ENCODE measurements at regions not wholly inside any gene's neighbourhood (a gene's known extent, or its start where the extent isn't known, plus 50 kb on each side); places are given as distances from the start of the nearest gene placed in this dataset.
"Not testable (repeated sequence)": the region's sequence is repeated elsewhere in the genome, so short reads cannot be mapped to it uniquely, and the experiment has no call there.

DNA sequence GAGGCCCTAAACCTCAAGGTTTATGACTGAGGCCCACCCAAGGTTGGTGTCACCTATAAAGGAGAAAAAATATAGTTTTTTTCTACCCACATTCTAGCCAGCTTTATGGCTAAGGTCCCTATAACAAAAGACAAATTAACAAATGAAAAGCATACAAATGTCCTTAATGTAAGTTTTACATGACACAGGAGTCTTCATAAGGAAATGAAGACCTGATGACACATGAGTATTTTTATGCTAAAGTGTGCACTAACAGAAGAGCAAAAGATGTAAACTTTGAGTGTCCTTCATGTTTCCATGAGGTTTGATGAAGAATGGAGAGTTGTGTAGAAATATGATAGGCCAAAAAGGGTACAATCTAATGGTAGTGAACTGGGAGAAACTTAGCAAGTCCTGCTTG, 114.7 kb upstream of the INTU start:
- no peak for TF ChIP-seq Cebpa-rat (IDR thresholded peaks at IDR 0.05)
- Histone ChIP-seq H3K27ac (no peak overlapping the region), H3K9ac (no peak overlapping the region), H3K36me3 (no peaks in the 10 kb centered on the region), H3K27me3 (no peaks in the 10 kb centered on the region), H3K4me2 (no peak overlapping the region), H3K9me3 (no peaks in the 10 kb centered on the region), H3K4me1 (no peaks in the 10 kb centered on the region), H3K4me3 (no peak overlapping the region), H4K20me1 (no peaks in the 10 kb centered on the region)

DNA sequence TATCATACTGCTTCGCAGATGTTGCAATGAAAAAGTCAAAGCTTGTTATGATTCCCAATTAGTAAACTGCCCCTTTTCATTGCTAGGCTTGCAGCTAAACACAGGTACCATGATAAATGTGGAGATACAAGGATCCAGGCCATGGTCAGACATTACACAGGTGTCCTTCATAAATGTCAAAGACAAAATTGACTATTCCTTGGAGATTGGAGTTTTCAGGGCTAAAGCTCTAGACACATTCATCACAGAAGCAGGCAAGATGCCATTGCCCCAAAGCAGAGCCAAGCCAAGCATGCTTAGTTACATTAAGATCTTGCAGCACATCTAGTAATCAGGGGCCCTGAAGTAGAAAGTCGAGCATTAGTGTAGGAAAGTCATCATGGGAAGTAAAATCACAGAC, 111.3 kb upstream of the INTU start:
- H4K20me1 ChIP-seq = no peaks in the 10 kb centered on the region
- no peak for TF ChIP-seq Cebpa-rat (IDR thresholded peaks at IDR 0.05)

DNA sequence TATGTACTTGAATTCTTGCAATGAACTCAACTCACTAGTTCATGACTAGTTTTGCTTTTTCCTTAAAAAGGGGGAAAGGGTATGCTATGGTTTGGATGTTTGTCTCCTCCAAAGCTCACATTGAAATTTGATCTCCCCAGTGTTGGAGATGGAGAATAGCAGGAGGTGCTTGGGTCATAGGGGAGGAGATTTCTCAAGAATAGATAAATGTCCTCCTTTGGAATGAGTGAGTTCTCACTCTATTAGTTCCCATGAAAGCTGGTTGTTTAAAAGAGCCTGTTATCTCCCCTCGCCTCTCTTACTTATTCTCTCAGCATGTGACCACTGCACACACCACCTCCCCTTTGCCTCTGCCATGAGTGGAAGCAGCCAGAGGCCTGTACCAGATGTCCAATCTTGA, 109.4 kb upstream of the INTU start:
- Histone ChIP-seq H4K20me1 (no peaks in the 10 kb centered on the region), H3K9me3 (no peaks in the 10 kb centered on the region), H3K4me2 (no peak overlapping the region), H3K4me3 (no peak overlapping the region), H3K36me3 (no peaks in the 10 kb centered on the region), H3K27ac (no peak overlapping the region), H3K9ac (no peak overlapping the region), H3K27me3 (no peaks in the 10 kb centered on the region), H3K4me1 (no peaks in the 10 kb centered on the region)
- no peak for TF ChIP-seq Cebpa-rat (IDR thresholded peaks at IDR 0.05)

More for the DNA sequence above, 111.3 kb upstream of the INTU start:
- no peaks in the 10 kb centered on the region for H3K27me3 ChIP-seq
- no peaks in the 10 kb centered on the region for H3K9me3 ChIP-seq
- no peaks in the 10 kb centered on the region for H3K36me3 ChIP-seq
- H3K4me1 ChIP-seq = no peaks in the 10 kb centered on the region
- no peak overlapping the region for H3K9ac ChIP-seq
- no peak overlapping the region for H3K4me2 ChIP-seq
- H3K27ac ChIP-seq = no peak overlapping the region
- no peak overlapping the region for H3K4me3 ChIP-seq

DNA sequence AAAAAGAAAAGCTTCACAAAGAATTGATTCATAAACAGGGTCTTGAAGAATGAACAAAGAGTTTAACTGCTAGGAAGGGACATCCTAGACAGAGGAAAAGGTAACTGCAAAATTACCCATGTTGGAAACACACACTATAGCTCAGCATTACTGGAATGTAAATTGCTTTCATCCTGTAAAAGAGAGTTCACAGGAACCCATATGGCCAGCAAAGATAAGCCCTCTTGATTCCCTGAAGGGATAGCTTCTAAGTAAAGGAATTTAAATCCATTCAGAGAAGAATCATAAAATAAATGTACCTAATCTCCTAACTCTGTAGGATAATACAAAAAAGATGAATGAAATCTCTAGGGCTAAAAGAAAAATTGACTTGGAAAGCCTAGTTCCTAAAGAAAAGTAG, 107.1 kb upstream of the INTU start:
- no peaks in the 10 kb centered on the region for H3K27me3 ChIP-seq
- peaks cover 3% of the 10 kb centered on the region; the same call in 1 of the 2 replicates for H3K9me3 ChIP-seq
- no peak overlapping the region for H3K27ac ChIP-seq
- no peak overlapping the region for H3K9ac ChIP-seq
- no peak for TF ChIP-seq Cebpa-rat (IDR thresholded peaks at IDR 0.05)
- H3K4me1 ChIP-seq = no peaks in the 10 kb centered on the region
- H3K36me3 ChIP-seq = no peaks in the 10 kb centered on the region
- H4K20me1 ChIP-seq = no peaks in the 10 kb centered on the region
- no peak overlapping the region for H3K4me2 ChIP-seq
- H3K4me3 ChIP-seq = no peak overlapping the region

DNA sequence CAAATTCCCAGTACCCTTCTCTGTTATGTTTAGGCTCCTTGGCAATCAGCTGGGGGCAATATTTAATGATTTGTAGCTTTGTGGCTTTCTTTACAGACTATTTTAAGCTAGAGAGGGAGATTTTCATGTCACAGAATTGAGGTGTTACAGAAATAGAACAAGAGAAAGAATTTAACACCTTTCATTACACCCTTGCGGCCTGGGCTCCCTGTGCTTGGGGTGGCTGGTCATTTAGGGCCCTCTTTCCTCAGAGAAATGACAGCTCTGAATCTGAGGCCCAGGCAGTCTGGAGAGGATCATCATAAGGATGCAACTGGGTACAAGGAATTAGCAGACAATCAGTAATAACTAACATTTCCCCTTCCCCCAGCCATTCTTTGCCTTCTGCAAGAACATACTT, 104.5 kb upstream of the INTU start:
- TF ChIP-seq Cebpa-rat (IDR thresholded peaks at IDR 0.05) = no peak
- Histone ChIP-seq H3K4me3 (no peak overlapping the region), H3K4me1 (no peaks in the 10 kb centered on the region), H3K27ac (no peak overlapping the region), H3K9me3 (peaks cover 3% of the 10 kb centered on the region; the same call in 1 of the 2 replicates), H3K4me2 (no peak overlapping the region), H3K27me3 (no peaks in the 10 kb centered on the region), H3K9ac (no peak overlapping the region), H3K36me3 (no peaks in the 10 kb centered on the region), H4K20me1 (no peaks in the 10 kb centered on the region)

DNA sequence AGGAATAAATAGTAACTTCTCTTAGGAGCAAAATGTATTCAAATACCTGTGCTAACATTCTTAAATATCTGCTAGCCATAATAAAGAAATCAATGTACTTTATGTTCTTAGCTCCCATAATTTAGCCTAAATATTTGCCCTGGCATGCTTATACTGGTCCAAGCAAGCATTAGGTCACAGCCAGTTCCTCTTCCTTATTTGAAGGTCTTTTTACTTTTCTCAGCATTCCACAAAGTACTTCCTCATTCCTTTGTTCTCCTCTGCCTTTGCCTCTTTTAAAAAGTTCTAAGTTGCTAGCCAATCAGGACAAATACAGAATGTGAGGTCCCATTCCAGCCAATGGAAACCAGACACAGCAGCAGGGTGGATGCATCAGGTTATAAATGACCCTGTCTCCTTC, 102.9 kb upstream of the INTU start:
- not testable (repeated sequence) for H3K36me3 ChIP-seq, H3K4me1 ChIP-seq, H3K9ac ChIP-seq, H3K27me3 ChIP-seq, H4K20me1 ChIP-seq, H3K4me3 ChIP-seq, H3K4me2 ChIP-seq, H3K27ac ChIP-seq, H3K9me3 ChIP-seq

DNA sequence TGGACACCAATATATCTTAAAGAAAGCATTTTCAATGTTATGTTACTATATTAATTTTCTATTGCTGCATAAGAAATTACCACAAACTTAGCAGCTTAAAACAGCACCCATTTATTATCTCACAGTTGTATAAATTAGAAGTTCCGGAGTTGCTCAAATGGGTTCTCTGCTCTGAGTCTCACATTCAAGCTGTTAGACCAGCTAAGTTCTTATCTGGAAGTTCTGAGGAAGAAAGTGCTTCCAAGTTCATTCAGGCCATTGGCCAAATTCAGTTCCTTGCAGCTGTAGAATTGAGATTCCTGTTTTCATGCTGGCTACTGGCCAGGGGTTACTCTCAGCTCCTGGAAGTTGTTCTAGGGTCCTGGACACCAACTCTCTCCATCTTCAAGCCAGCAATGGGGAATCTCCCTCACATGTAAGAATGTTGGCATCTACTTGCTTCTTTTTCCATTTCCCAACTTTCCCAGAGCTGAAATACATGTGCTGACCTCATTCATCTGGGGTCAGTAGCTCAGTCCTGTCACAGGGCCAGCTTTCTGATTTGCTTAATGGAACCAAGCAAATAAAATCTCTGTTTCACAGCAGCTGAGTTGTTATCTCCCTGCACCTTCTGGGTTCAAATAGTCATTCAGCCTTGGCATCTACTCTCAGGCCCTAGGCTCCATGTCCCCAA, 99.6 kb upstream of the INTU start:
- no peak overlapping the region for H3K9ac ChIP-seq
- no peak for TF ChIP-seq Cebpa-rat (IDR thresholded peaks at IDR 0.05)
- H4K20me1 ChIP-seq = no peaks in the 10 kb centered on the region
- no peaks in the 10 kb centered on the region for H3K36me3 ChIP-seq
- H3K9me3 ChIP-seq = peaks cover 3% of the 10 kb centered on the region; the same call in 1 of the 2 replicates
- H3K27ac ChIP-seq = no peak overlapping the region
- H3K4me1 ChIP-seq = no peaks in the 10 kb centered on the region
- no peaks in the 10 kb centered on the region for H3K27me3 ChIP-seq
- no peak overlapping the region for H3K4me2 ChIP-seq
- no peak overlapping the region for H3K4me3 ChIP-seq

DNA sequence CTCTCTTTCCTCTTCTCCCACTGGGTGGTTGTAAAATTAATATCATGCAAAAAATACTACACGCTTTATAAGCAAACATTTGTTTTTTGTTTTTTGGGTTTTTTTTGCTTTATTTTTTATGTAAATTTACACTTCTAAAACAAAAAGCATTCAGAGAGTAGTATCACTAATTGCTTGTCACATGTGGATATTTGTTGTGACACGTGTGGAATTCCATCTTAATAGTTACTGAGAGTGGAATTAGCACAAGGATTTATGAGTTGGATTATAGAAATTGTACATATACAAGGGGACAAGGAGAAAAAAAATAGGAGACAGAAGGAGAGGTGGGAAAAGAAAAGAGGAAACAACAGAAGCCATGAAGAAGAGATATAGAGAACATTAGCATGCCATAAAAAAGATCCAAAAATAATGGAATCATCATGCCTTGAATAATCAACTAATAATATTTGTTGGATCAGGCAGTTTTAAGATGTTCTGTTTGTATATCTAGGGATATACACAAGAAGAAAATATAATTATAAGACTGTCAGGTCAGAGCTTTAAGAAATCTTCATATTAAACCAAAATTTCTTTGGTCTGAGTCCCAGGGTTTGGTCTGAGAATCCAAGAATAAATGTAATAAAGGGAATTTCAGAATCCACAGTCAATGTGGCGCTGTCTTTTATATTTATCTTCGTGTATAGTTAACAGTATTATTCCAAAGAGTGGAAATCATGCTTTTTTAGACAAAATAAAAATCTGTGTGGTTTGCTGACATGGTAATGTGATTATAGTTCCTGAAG, 98.5 kb upstream of the INTU start:
- H3K4me1 ChIP-seq = no peaks in the 10 kb centered on the region
- H3K4me3 ChIP-seq = no peak overlapping the region

DNA sequence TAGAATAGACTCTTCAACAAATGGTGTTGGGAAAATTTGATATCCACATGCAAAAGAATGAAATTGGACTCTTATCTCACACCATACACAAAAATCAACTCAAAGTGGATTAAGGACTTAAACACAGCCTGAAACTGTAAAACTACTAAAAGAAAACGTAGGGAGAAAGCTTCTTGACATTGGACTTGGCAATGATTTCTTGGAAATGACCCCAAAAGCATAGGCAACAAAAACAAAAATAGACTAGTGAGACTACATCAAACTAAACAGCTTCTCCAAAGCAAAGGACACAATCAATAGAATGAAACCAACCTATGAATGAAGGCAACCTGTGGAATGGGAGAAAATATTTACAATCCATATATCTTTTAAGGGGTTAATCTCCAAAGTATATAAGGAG, 94.7 kb upstream of the INTU start:
- no peaks in the 10 kb centered on the region for H3K27me3 ChIP-seq

More for the DNA sequence above, 98.5 kb upstream of the INTU start:
- Histone ChIP-seq H3K9ac (no peak overlapping the region), H3K36me3 (no peaks in the 10 kb centered on the region), H3K9me3 (peaks cover 3% of the 10 kb centered on the region; the same call in 1 of the 2 replicates), H3K4me2 (no peak overlapping the region), H3K27ac (no peak overlapping the region), H4K20me1 (no peaks in the 10 kb centered on the region), H3K27me3 (no peaks in the 10 kb centered on the region)
- TF ChIP-seq Cebpa-rat (IDR thresholded peaks at IDR 0.05) = no peak

DNA sequence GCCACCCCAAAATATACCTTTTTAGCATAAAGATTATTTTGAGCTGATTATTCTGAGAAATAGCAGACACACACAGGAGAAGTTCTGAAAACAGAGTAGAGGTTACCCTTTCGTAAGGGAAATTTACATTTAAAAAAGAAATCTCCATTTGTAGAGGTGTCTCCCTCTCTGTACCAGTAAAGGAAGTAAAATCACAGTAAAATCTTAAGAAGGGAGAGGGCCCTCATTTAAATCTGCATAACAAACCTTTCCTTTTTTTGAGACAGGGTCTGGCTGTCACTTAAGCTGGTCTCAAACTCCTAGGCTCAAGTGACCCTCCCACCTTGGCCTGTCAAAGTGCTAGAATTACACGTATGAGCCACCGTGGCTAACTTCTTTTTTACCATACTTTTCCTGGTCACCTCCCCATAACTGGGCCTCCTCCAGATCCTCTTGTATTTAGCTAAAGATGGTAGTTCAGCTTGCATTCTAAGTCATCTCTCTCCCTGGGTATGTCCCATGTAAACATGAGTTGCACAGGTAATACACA, 92.2 kb upstream of the INTU start:
- TF ChIP-seq Cebpa-rat (IDR thresholded peaks at IDR 0.05) = no peak

More for the DNA sequence above, 94.7 kb upstream of the INTU start:
- Histone ChIP-seq H3K4me3 (no peak overlapping the region), H3K9me3 (no peaks in the 10 kb centered on the region), H3K27ac (no peak overlapping the region), H3K4me1 (no peaks in the 10 kb centered on the region), H3K36me3 (no peaks in the 10 kb centered on the region), H3K4me2 (no peak overlapping the region), H4K20me1 (no peaks in the 10 kb centered on the region), H3K9ac (no peak overlapping the region)
- no peak for TF ChIP-seq Cebpa-rat (IDR thresholded peaks at IDR 0.05)

More for the DNA sequence above, 92.2 kb upstream of the INTU start:
- no peaks in the 10 kb centered on the region for H3K36me3 ChIP-seq
- no peaks in the 10 kb centered on the region for H3K4me1 ChIP-seq
- H3K9me3 ChIP-seq = no peaks in the 10 kb centered on the region
- no peak overlapping the region for H3K27ac ChIP-seq
- H3K4me3 ChIP-seq = no peak overlapping the region
- no peaks in the 10 kb centered on the region for H4K20me1 ChIP-seq
- H3K9ac ChIP-seq = no peak overlapping the region
- no peak overlapping the region for H3K4me2 ChIP-seq
- no peaks in the 10 kb centered on the region for H3K27me3 ChIP-seq

Data from BLaER1 (cell line).